PFSK-1 (cell line): ENCODE measurements at regions not wholly inside any gene's neighbourhood (a gene's known extent, or its start where the extent isn't known, plus 50 kb on each side); places are given as distances from the start of the nearest gene placed in this dataset.

Experiments used
- FOXP2 ChIP-seq: optimal IDR thresholded peaks from 2 replicates; pipeline ENCODE3; 2011; ENCODE audit warnings: borderline replicate concordance, control low read depth, inconsistent platforms; ENCODE audit not compliant: insufficient read depth; ENCODE audit errors: extremely low read length, extremely low read depth
- POLR2AphosphoS5 ChIP-seq: IDR thresholded peaks from 2 replicates; pipeline ENCODE4 v1.6.1; 2012; ENCODE audit warnings: low read depth, mild to moderate bottlenecking, control low read depth, low read length, moderate library complexity
- SIN3A ChIP-seq: IDR thresholded peaks from 2 replicates; pipeline ENCODE4 v1.6.1; 2012; ENCODE audit warnings: mild to moderate bottlenecking, low read length, moderate library complexity, borderline replicate concordance; ENCODE audit not compliant: insufficient read depth
- TAF1 ChIP-seq: IDR thresholded peaks from 2 replicates; pipeline ENCODE4 v1.6.1; 2012; ENCODE audit warnings: low read length, control low read depth, borderline replicate concordance; ENCODE audit not compliant: insufficient read depth
- TF ChIP-seq, protein P1 (sequence below), 2 experiments: IDR thresholded peaks; 2 replicates each; pipeline versions ENCODE4 v1.6.1 to v1.8.0; 2011 to 2012; ENCODE audit warnings: low read depth in 2 of 2, low read length in 2 of 2, control low read depth in 1 of 2, inconsistent platforms in 1 of 2, mild to moderate bottlenecking in 1 of 2, moderate library complexity in 1 of 2; ENCODE audit not compliant: insufficient read depth in 1 of 2

DNA sequence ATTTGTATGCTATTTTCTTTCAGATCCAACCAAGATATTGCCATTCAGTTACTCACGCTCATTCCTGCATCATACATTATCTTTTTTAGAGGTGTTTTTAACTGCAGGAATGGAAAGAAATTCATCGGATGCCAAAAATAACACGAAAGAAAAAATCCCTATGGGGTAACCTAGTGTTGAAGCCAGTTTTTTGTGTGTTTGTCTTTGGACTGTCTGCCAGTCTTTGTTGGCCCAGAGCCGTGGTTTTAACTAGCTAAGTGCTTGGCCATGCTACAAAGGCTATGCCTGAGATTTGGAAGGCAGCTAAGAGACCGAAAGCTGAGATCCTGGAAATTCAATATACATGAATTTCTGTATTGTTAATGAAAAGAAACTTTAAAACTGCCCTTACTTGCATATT, 309.8 kb upstream of the CNTN5 start:
- TF ChIP-seq SIN3A (no peak), TAF1 (no peak)

DNA sequence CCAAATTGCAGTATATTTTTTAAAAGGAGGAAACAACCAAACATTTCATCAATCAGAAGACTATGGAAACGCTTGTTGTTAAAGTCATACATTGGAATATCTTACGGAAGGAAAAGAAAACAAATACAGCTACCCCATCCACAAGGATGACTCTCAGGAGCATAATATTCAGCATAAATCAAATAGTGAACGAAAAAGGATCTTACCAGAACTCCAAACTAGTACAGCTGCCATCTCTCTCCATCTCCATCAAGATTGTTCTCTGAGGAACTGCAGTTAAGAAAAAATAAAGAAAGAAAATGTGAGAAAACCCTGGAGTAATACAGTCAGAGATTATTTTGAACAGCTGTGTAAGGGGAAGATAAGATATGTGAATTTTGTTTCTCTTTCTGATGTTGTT, 299.8 kb upstream of the CNTN5 start:
- TF ChIP-seq, protein P1, sequence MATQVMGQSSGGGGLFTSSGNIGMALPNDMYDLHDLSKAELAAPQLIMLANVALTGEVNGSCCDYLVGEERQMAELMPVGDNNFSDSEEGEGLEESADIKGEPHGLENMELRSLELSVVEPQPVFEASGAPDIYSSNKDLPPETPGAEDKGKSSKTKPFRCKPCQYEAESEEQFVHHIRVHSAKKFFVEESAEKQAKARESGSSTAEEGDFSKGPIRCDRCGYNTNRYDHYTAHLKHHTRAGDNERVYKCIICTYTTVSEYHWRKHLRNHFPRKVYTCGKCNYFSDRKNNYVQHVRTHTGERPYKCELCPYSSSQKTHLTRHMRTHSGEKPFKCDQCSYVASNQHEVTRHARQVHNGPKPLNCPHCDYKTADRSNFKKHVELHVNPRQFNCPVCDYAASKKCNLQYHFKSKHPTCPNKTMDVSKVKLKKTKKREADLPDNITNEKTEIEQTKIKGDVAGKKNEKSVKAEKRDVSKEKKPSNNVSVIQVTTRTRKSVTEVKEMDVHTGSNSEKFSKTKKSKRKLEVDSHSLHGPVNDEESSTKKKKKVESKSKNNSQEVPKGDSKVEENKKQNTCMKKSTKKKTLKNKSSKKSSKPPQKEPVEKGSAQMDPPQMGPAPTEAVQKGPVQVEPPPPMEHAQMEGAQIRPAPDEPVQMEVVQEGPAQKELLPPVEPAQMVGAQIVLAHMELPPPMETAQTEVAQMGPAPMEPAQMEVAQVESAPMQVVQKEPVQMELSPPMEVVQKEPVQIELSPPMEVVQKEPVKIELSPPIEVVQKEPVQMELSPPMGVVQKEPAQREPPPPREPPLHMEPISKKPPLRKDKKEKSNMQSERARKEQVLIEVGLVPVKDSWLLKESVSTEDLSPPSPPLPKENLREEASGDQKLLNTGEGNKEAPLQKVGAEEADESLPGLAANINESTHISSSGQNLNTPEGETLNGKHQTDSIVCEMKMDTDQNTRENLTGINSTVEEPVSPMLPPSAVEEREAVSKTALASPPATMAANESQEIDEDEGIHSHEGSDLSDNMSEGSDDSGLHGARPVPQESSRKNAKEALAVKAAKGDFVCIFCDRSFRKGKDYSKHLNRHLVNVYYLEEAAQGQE (IDR thresholded peaks at IDR 0.05; ENCODE audit: insufficient read depth in 1 of 2, low read depth in 2 of 2, low read length in 2 of 2), result no peak
- no peak for TF ChIP-seq SIN3A
- TF ChIP-seq FOXP2, result no peak
- TF ChIP-seq TAF1, result no peak
- TF ChIP-seq POLR2AphosphoS5, result no peak

DNA sequence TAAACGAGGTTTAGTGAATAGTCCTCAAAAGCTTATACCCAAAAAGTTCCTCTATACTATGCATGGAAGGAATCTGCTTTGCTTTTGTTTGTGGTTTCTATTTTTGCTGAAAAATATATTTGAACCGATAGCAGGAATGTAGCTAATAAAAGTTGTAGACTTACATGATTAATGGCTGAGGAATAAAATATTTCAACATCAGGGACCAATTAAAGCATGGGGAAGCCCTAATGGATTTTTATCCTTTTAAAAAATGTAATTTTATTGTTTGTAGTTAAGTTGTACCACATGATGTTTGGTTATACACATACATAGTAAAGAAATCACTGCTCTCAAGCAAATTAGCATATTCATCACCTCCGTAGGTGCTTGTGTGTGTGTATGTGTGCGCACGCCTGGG, 295.3 kb upstream of the CNTN5 start:
- TF ChIP-seq FOXP2, result no peak
- TF ChIP-seq TAF1, result no peak
- TF ChIP-seq SIN3A, result no peak
- TF ChIP-seq, protein P1 (IDR thresholded peaks at IDR 0.05; ENCODE audit: insufficient read depth in 1 of 2, low read depth in 2 of 2, low read length in 2 of 2), result no peak
- no peak for TF ChIP-seq POLR2AphosphoS5

DNA sequence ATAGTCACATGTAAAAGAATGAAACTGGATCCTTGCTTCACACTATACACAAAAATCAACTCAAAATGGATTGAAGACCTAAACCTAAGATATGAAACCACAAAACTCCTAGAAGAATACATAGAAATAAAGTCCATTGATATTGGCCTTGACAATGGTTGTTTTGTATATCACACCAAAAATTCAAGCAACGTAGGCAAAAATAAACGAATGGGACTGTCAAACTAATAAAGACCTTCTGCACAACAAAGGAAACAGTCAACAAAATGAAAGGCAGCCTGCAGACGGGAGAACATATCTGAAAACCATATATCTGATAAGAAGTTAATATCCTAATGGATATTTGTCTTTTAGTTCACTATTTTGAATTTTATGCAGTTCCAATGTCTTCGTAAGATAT, 292.3 kb upstream of the CNTN5 start:
- TF ChIP-seq SIN3A, result no peak
- TF ChIP-seq, protein P1 (IDR thresholded peaks at IDR 0.05; ENCODE audit: insufficient read depth in 1 of 2, low read depth in 2 of 2, low read length in 2 of 2), result no peak
- no peak for TF ChIP-seq TAF1
- no peak for TF ChIP-seq FOXP2
- no peak for TF ChIP-seq POLR2AphosphoS5

DNA sequence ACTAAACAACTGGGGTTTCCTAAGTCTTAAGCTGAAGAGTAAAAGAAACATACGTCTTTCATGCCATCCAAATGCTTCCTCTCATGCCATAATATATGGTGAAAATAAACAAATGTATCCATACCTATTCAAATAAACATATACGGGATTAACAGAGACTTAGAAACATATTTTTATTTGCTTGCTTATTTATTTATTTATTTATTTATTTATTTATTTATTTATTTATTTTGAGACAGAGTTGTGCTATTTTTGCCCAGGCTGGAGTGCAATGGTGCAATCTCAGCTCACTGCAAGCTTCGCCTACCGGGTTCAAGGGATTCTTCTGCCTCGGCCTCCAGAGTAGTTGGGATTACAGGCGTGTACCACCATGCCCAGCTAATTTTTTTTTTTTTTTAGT, 291.6 kb upstream of the CNTN5 start:
- no peak for TF ChIP-seq FOXP2
- no peak for TF ChIP-seq TAF1
- no peak for TF ChIP-seq POLR2AphosphoS5
- TF ChIP-seq, protein P1 (IDR thresholded peaks at IDR 0.05; ENCODE audit: insufficient read depth in 1 of 2, low read depth in 2 of 2, low read length in 2 of 2), result no peak
